ENCODE measurements at regions not wholly inside any gene's neighbourhood (a gene's known extent, or its start where the extent isn't known, plus 50 kb on each side); places are given as distances from the start of the nearest gene placed in this dataset.

- TF ChIP-seq CTCF (IDR thresholded peaks at IDR 0.05) = no peak
- intact Hi-C loops (cut with DNase I) = no loop called here
- H3K9me3 ChIP-seq = no peaks in the 10 kb centered on the region
- 45 to 64% (median 59%) methylated on average over 1 of the region's 1 CpG for WGBS, 3 donors
- no peak for DNase-seq
- H3K4me1 ChIP-seq = no peaks in the 10 kb centered on the region
- ATAC-seq = no peak
- no peak overlapping the region for H3K27ac ChIP-seq
- H3K4me3 ChIP-seq = no peak overlapping the region
- H3K36me3 ChIP-seq (ENCODE audit: insufficient read depth in 1 of 2, low read depth in 1 of 2) = no peaks in the 10 kb centered on the region
- H3K27me3 ChIP-seq (ENCODE audit: insufficient read depth in 3 of 3, low read length in 2 of 3) = no peaks in the 10 kb centered on the region
These were observed 283.7 kb upstream of the PUM3 start for GRCh38 chr9:3127564-3127963.

GRCh38 chr9:3125602-3126405 is 281.9 kb upstream of the PUM3 start:
- Histone ChIP-seq H3K27ac (no peak overlapping the region), H3K36me3 (ENCODE audit: insufficient read depth in 1 of 2, low read depth in 1 of 2) (no peaks in the 10 kb centered on the region), H3K4me3 (no peak overlapping the region), H3K9me3 (no peaks in the 10 kb centered on the region), H3K4me1 (no peaks in the 10 kb centered on the region), H3K27me3 (ENCODE audit: insufficient read depth in 3 of 3, low read length in 2 of 3) (no peaks in the 10 kb centered on the region)
- intact Hi-C loops (cut with DNase I) = no loop called here
- no peak for DNase-seq
- WGBS, 3 donors = 33 to 60% (median 35%) methylated on average over 6 of the region's 6 CpGs
- no peak for ATAC-seq
- TF ChIP-seq CTCF (IDR thresholded peaks at IDR 0.05) = no peak

GRCh38 chr9:3124001-3124400 is 280.1 kb upstream of the PUM3 start:
- intact Hi-C loops (cut with DNase I) = no loop called here
- no peak for TF ChIP-seq CTCF (IDR thresholded peaks at IDR 0.05)
- DNase-seq (no peak), ATAC-seq (no peak)
- Histone ChIP-seq H3K36me3 (ENCODE audit: insufficient read depth in 1 of 2, low read depth in 1 of 2) (no peaks in the 10 kb centered on the region), H3K27ac (no peak overlapping the region), H3K4me1 (no peaks in the 10 kb centered on the region), H3K27me3 (ENCODE audit: insufficient read depth in 3 of 3, low read length in 2 of 3) (no peaks in the 10 kb centered on the region), H3K4me3 (no peak overlapping the region), H3K9me3 (no peaks in the 10 kb centered on the region)
- WGBS, 3 donors = 2 to 4% (median 3%) methylated on average over 2 of the region's 2 CpGs

GRCh38 chr9:3118081-3118480 is 274.2 kb upstream of the PUM3 start:
- Histone ChIP-seq H3K4me1 (no peaks in the 10 kb centered on the region), H3K36me3 (ENCODE audit: insufficient read depth in 1 of 2, low read depth in 1 of 2) (no peaks in the 10 kb centered on the region), H3K9me3 (peaks cover 18% of the 10 kb centered on the region), H3K27ac (no peak overlapping the region), H3K27me3 (ENCODE audit: insufficient read depth in 3 of 3, low read length in 2 of 3) (no peaks in the 10 kb centered on the region), H3K4me3 (no peak overlapping the region)
- DNase-seq (no peak), ATAC-seq (no peak)
- intact Hi-C loops (cut with DNase I) = no loop called here
- TF ChIP-seq CTCF (IDR thresholded peaks at IDR 0.05) = no peak

- Histone ChIP-seq H3K9me3 (no peaks in the 10 kb centered on the region), H3K36me3 (ENCODE audit: insufficient read depth in 1 of 2, low read depth in 1 of 2) (no peaks in the 10 kb centered on the region), H3K4me1 (no peaks in the 10 kb centered on the region), H3K27me3 (ENCODE audit: insufficient read depth in 3 of 3, low read length in 2 of 3) (no peaks in the 10 kb centered on the region), H3K27ac (no peak overlapping the region), H3K4me3 (no peak overlapping the region)
- TF ChIP-seq CTCF (IDR thresholded peaks at IDR 0.05) = no peak
- intact Hi-C loops (cut with DNase I) = no loop called here
- ATAC-seq (no peak), DNase-seq (no peak)
These were observed 255.8 kb upstream of the PUM3 start for GRCh38 chr9:3099646-3100045.
